Esophagus squamous epithelium (tissue), 5 donors: ENCODE measurements at regions not wholly inside any gene's neighbourhood (a gene's known extent, or its start where the extent isn't known, plus 50 kb on each side); places are given as distances from the start of the nearest gene placed in this dataset.

ENCODE experiments used
- DNase-seq: peaks from one replicate; lab custom pipeline; 2025; lab: John Stamatoyannopoulos, UW
- H3K27ac ChIP-seq, 4 donors: fragments of 200-600 bp; sonication (generic); one replicate each; pipeline ENCODE4 v1.5.1; 2016 to 2019; ENCODE audit warnings: mild to moderate bottlenecking in 1 of 4
- H3K27me3 ChIP-seq, 4 donors: fragments of 200-600 bp; sonication (generic); 1 replicate in 3 of 4; 2 replicates in 1 of 4; pipeline versions ENCODE4 v1.5.1 to v1.6.0; 2017 to 2021; ENCODE audit warnings: antibody characterized with exemption in 1 of 4
- H3K36me3 ChIP-seq, 3 donors: fragments of 200-600 bp; sonication (generic); one replicate each; pipeline ENCODE4 v1.5.1; 2016 to 2019
- H3K4me1 ChIP-seq, 3 donors: fragments of 200-600 bp; sonication (generic); one replicate each; pipeline ENCODE4 v1.5.1; 2017 to 2019
- H3K4me3 ChIP-seq, 4 donors: fragments of 200-600 bp; sonication (generic); 1 replicate in 3 of 4; 2 replicates in 1 of 4; pipeline ENCODE4 v1.5.1; 2016 to 2019; ENCODE audit warnings: mild to moderate bottlenecking in 2 of 4, moderate library complexity in 1 of 4
- H3K9me3 ChIP-seq, 3 donors: fragments of 200-600 bp; sonication (generic); one replicate each; pipeline ENCODE4 v1.5.1; 2016 to 2019
- POLR2A ChIP-seq, 4 donors: fragments of 450-650 bp; IDR thresholded peaks; one replicate each; pipeline ENCODE4 v1.6.1; 2017; ENCODE audit warnings: antibody characterized with exemption in 4 of 4, mild to moderate bottlenecking in 4 of 4, moderate library complexity in 3 of 4
- WGBS, 2 donors: methylation state at CpG; one replicate each; pipeline ENCODE4 v1.1.5; 2018; 5-methylcytosine and 5-hydroxymethylcytosine counted together
- intact Hi-C: fragments of 100-400 bp; cut with DNase I; formaldehyde crosslinking; loops from one replicate; pipeline ENCODE4 v1.15.0; 2022
- TF ChIP-seq, protein P1 (sequence below), 6 experiments: fragments of 450-650 bp in 4 of 6; fragments of 200-600 bp in 2 of 6; sonication (generic) in 2 of 6; IDR thresholded peaks; one replicate each; pipeline ENCODE4 v1.5.1; 2016 to 2019; ENCODE audit warnings: antibody characterized with exemption in 6 of 6, mild to moderate bottlenecking in 4 of 6, moderate library complexity in 4 of 6
- donor health status: DM: yes; HTN: yes; CAD: no.

GRCh38 chr13:70490320-70490935, 382.2 kb upstream of the KLHL1 start:
- TF ChIP-seq POLR2A (IDR thresholded peaks at IDR 0.05), result no peak
- TF ChIP-seq, protein P1, sequence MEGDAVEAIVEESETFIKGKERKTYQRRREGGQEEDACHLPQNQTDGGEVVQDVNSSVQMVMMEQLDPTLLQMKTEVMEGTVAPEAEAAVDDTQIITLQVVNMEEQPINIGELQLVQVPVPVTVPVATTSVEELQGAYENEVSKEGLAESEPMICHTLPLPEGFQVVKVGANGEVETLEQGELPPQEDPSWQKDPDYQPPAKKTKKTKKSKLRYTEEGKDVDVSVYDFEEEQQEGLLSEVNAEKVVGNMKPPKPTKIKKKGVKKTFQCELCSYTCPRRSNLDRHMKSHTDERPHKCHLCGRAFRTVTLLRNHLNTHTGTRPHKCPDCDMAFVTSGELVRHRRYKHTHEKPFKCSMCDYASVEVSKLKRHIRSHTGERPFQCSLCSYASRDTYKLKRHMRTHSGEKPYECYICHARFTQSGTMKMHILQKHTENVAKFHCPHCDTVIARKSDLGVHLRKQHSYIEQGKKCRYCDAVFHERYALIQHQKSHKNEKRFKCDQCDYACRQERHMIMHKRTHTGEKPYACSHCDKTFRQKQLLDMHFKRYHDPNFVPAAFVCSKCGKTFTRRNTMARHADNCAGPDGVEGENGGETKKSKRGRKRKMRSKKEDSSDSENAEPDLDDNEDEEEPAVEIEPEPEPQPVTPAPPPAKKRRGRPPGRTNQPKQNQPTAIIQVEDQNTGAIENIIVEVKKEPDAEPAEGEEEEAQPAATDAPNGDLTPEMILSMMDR (IDR thresholded peaks at IDR 0.05), result no peak
- DNase-seq, result no peak
- H3K9me3 ChIP-seq, result peaks cover 0 to 18% (median 5%) of the 10 kb centered on the region in 3 donors
- 52 to 78% methylated on average over 2 of the region's 2 CpGs for WGBS, 2 donors
- no peak overlapping the region for H3K27ac ChIP-seq
- intact Hi-C loops, result no loop called here
- no peaks in the 10 kb centered on the region for H3K27me3 ChIP-seq
- H3K4me1 ChIP-seq, result no peaks in the 10 kb centered on the region
- no peaks in the 10 kb centered on the region for H3K36me3 ChIP-seq
- no peak overlapping the region for H3K4me3 ChIP-seq

DNA sequence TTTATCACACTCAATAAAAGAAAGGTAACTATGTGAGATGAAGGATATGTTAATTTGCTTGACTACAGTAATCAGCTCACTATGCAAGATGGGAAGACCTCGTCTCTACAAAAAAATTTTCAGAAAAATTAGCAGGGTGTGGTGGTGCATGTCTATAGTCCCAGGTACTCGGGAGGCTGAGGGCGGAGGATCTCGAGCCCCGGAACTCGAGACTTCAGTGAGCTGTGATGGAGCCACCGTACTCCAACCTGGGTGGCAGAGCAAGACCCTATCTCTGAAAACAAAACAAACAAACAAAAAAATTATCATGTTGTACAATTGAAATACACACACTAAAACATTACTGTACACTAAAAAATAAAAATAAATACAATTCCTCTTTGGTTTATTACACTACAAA, 376.7 kb upstream of the KLHL1 start:
- Histone ChIP-seq H3K27ac (no peak overlapping the region), H3K9me3 (peaks cover 0 to 2% (median 0%) of the 10 kb centered on the region in 3 donors), H3K4me1 (no peaks in the 10 kb centered on the region), H3K36me3 (no peaks in the 10 kb centered on the region), H3K4me3 (no peak overlapping the region), H3K27me3 (no peaks in the 10 kb centered on the region)
- 84 to 86% methylated on average over 7 of the region's 7 CpGs for WGBS, 2 donors
- DNase-seq, result no peak
- intact Hi-C loops, result no loop called here
- TF ChIP-seq, protein P1 (IDR thresholded peaks at IDR 0.05), result no peak
- TF ChIP-seq POLR2A (IDR thresholded peaks at IDR 0.05), result no peak

GRCh38 chr13:70483599-70484276, 375.5 kb upstream of the KLHL1 start:
- Histone ChIP-seq H3K27me3 (no peaks in the 10 kb centered on the region), H3K36me3 (no peaks in the 10 kb centered on the region), H3K27ac (no peak overlapping the region), H3K4me3 (no peak overlapping the region), H3K9me3 (no peaks in the 10 kb centered on the region), H3K4me1 (no peaks in the 10 kb centered on the region)
- DNase-seq, result no peak
- intact Hi-C loops, result no loop called here
- 92 to 96% methylated on average over 1 of the region's 1 CpG for WGBS, 2 donors
- no peak for TF ChIP-seq POLR2A (IDR thresholded peaks at IDR 0.05)
- TF ChIP-seq, protein P1 (IDR thresholded peaks at IDR 0.05), result no peak

GRCh38 chr13:70473907-70474306, 365.7 kb upstream of the KLHL1 start:
- DNase-seq, result no peak
- Histone ChIP-seq H3K9me3 (peaks cover 0 to 5% (median 0%) of the 10 kb centered on the region in 3 donors), H3K4me1 (no peaks in the 10 kb centered on the region), H3K4me3 (no peak overlapping the region), H3K36me3 (no peaks in the 10 kb centered on the region), H3K27me3 (no peaks in the 10 kb centered on the region), H3K27ac (no peak overlapping the region)
- TF ChIP-seq, protein P1 (IDR thresholded peaks at IDR 0.05), result no peak
- TF ChIP-seq POLR2A (IDR thresholded peaks at IDR 0.05), result no peak
- 58 to 74% methylated on average over 3 of the region's 3 CpGs for WGBS, 2 donors
- intact Hi-C loops, result no loop called here

GRCh38 chr13:70469077-70469476, 360.8 kb upstream of the KLHL1 start:
- intact Hi-C loops, result no loop called here
- H3K4me3 ChIP-seq, result no peak overlapping the region
- no peak for TF ChIP-seq POLR2A (IDR thresholded peaks at IDR 0.05)
- TF ChIP-seq, protein P1 (IDR thresholded peaks at IDR 0.05), result no peak
- no peak overlapping the region for H3K27ac ChIP-seq
- 79 to 83% methylated on average over 3 of the region's 3 CpGs for WGBS, 2 donors
- H3K36me3 ChIP-seq, result no peaks in the 10 kb centered on the region
- DNase-seq, result no peak
- no peaks in the 10 kb centered on the region for H3K27me3 ChIP-seq
- H3K4me1 ChIP-seq, result no peaks in the 10 kb centered on the region
- H3K9me3 ChIP-seq, result no peaks in the 10 kb centered on the region
